Colonic mucosa (tissue), 4 donors: ENCODE measurements at regions not wholly inside any gene's neighbourhood (a gene's known extent, or its start where the extent isn't known, plus 50 kb on each side); places are given as distances from the start of the nearest gene placed in this dataset.

ENCODE experiments used
- DNase-seq: peaks from one replicate; pipeline ENCODE4 v3.0.0-alpha.2; 2020
- H3K27ac ChIP-seq: fragments of 200-600 bp; one replicate; pipeline ENCODE4 v1.8.0; 2021
- H3K27me3 ChIP-seq: fragments of 200-600 bp; one replicate; pipeline ENCODE4 v1.8.0; 2021
- H3K36me3 ChIP-seq: fragments of 200-600 bp; one replicate; pipeline ENCODE4 v1.8.0; 2021
- H3K4me1 ChIP-seq: fragments of 200-600 bp; one replicate; pipeline ENCODE4 v1.8.0; 2021; ENCODE audit warnings: mild to moderate bottlenecking
- H3K4me3 ChIP-seq: fragments of 200-600 bp; one replicate; pipeline ENCODE4 v1.8.0; 2021
- H3K9ac ChIP-seq, 2 donors: one replicate each; pipeline ENCODE4 v1.7.0; 2013; ENCODE audit warnings: control low read depth in 2 of 2, low read depth in 2 of 2, low read length in 2 of 2
- H3K9me3 ChIP-seq: fragments of 200-600 bp; one replicate; pipeline ENCODE4 v1.8.0; 2021
- CTCF ChIP-seq: fragments of 200-600 bp; IDR thresholded peaks from one replicate; pipeline ENCODE4 v1.8.0; 2022; ENCODE audit warnings: antibody characterized with exemption, mild to moderate bottlenecking
- intact Hi-C: fragments of 100-400 bp; cut with DNase I; formaldehyde crosslinking; loops from one replicate; pipeline ENCODE4 v1.14.1; 2022
- donor health status: healthy.
- donor health status: DM: no; HTN: no; CAD: no.
- donor health status: DM: no; HTN: no; CAD: no.

DNA sequence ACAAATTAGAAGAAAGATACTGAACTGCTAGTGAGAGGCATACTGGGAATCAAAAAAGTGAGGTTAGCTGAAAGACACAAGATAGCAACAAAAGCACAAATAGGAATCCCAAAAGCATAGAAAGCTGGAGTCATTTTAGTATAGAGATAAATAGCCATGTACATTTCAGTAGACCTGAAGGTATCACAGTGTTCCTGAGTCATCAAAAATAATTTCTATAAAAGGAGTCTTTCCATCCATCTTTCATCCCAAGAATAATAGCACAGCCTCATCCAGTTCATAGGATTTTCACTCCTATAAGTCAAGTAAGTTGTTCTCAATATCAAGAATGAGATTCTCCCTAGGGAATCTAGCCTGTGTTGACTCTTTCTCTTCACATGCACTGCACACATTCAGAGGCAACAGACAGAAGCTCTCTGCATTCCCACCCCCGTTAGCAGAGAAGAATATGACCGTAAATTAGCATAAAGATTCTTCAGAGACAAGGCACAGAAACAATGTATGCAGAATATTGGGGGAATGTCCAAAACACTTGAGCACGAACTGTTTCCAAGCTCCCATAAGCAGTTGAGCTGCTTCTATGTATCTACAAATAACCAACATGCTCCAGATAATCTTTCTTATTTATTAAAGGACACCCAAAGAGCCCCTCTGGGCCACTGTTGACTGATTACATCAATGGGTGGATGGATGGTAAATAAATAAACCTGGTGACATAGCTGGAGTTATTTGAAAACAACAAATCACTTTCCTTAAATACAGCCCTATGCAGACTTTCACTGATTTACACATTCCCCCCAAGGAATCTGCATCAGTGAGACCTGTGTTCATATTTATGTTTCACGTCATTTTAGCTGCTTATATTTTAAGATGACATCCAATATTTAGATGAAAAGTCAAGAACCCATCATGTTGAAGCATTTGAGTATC lies 174.5 kb upstream of the PKDCC start:
- Histone ChIP-seq H3K4me1 (no peaks in the 10 kb centered on the region), H3K36me3 (no peaks in the 10 kb centered on the region), H3K4me3 (no peak overlapping the region), H3K27ac (no peak overlapping the region), H3K9me3 (no peaks in the 10 kb centered on the region), H3K27me3 (no peaks in the 10 kb centered on the region), H3K9ac (no peak overlapping the region)
- TF ChIP-seq CTCF, result no peak
- no peak for DNase-seq
- intact Hi-C loops, result no loop called here

- TF ChIP-seq CTCF, result no peak
- Histone ChIP-seq H3K36me3 (no peaks in the 10 kb centered on the region), H3K27me3 (no peaks in the 10 kb centered on the region), H3K9ac (no peak overlapping the region), H3K4me3 (no peak overlapping the region), H3K4me1 (no peaks in the 10 kb centered on the region), H3K9me3 (no peaks in the 10 kb centered on the region), H3K27ac (no peak overlapping the region)
- DNase-seq, result no peak
- intact Hi-C loops, result no loop called here
These were observed 170.6 kb upstream of the PKDCC start for GRCh38 chr2:41877114-41877678.

DNA sequence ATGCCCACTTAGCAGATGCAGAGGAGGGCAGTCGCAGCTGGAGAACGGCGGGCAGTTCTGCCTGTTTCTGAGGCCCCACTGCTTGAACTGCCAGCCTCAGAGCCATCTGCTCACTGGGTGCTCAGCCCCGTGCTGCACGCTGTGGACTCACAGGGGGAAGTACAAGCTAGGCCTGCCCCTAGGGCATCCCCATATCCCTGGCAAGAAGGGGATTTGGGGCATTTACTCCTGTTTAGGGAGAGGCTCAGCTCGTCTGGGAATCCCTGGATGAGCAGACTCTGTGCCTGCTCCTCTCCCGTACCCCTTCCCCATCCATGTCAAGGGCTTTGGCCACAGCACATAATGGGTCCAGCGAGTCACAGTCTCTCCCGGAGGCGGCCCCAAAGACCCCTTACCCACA lies 169.8 kb upstream of the PKDCC start:
- Histone ChIP-seq H3K4me1 (no peaks in the 10 kb centered on the region), H3K36me3 (no peaks in the 10 kb centered on the region), H3K4me3 (no peak overlapping the region), H3K27me3 (no peaks in the 10 kb centered on the region), H3K9ac (no peak overlapping the region), H3K9me3 (no peaks in the 10 kb centered on the region), H3K27ac (no peak overlapping the region)
- no peak for DNase-seq
- no peak for TF ChIP-seq CTCF
- intact Hi-C loops, result no loop called here

GRCh38 chr2:41878716-41879234 lies 169.0 kb upstream of the PKDCC start:
- intact Hi-C loops, result no loop called here
- TF ChIP-seq CTCF, result no peak

GRCh38 chr2:41879235-41879916 lies 168.4 kb upstream of the PKDCC start:
- no peak for DNase-seq
- Histone ChIP-seq H3K27me3 (no peaks in the 10 kb centered on the region), H3K36me3 (no peaks in the 10 kb centered on the region), H3K9ac (no peak overlapping the region), H3K27ac (no peak overlapping the region), H3K9me3 (no peaks in the 10 kb centered on the region), H3K4me3 (no peak overlapping the region), H3K4me1 (no peaks in the 10 kb centered on the region)
- no peak for TF ChIP-seq CTCF
- intact Hi-C loops, result no loop called here

More at GRCh38 chr2:41878716-41879234, 169.0 kb upstream of the PKDCC start:
- no peak for DNase-seq
- no peaks in the 10 kb centered on the region for H3K36me3 ChIP-seq
- no peaks in the 10 kb centered on the region for H3K4me1 ChIP-seq
- no peak overlapping the region for H3K9ac ChIP-seq
- no peaks in the 10 kb centered on the region for H3K9me3 ChIP-seq
- H3K27me3 ChIP-seq, result no peaks in the 10 kb centered on the region
- H3K4me3 ChIP-seq, result no peak overlapping the region
- no peak overlapping the region for H3K27ac ChIP-seq
